ENCODE measurements at regions not wholly inside any gene's neighbourhood (a gene's known extent, or its start where the extent isn't known, plus 50 kb on each side); places are given as distances from the start of the nearest gene placed in this dataset.

DNA sequence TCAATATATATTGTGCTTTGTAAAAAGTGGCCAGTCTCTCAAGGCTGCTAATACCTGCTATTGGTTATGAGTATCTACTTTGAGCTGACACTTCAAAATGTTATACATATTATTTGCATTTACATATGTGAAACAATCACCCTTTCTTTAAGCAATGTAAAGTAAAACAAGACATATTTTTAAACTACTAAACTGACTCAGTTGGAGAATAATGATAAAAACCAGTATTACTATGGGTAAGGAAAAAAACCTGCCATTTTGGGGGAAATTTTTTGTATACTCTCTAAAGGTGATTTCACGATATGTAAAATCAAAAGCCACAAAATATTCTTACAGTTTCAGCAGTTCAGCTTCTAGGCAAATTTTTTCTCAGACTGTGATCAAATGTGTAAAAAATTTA lies 232.3 kb downstream of the PRL start:
- ChIA-PET CTCF (no interaction called here), POLR2A (no interaction called here)
- TF ChIP-seq, protein P1, sequence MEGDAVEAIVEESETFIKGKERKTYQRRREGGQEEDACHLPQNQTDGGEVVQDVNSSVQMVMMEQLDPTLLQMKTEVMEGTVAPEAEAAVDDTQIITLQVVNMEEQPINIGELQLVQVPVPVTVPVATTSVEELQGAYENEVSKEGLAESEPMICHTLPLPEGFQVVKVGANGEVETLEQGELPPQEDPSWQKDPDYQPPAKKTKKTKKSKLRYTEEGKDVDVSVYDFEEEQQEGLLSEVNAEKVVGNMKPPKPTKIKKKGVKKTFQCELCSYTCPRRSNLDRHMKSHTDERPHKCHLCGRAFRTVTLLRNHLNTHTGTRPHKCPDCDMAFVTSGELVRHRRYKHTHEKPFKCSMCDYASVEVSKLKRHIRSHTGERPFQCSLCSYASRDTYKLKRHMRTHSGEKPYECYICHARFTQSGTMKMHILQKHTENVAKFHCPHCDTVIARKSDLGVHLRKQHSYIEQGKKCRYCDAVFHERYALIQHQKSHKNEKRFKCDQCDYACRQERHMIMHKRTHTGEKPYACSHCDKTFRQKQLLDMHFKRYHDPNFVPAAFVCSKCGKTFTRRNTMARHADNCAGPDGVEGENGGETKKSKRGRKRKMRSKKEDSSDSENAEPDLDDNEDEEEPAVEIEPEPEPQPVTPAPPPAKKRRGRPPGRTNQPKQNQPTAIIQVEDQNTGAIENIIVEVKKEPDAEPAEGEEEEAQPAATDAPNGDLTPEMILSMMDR (IDR thresholded peaks at IDR 0.05; ENCODE audit: insufficient read depth, low read length, missing control alignments): no peak
- no peak for DNase-seq (ENCODE audit: low read depth, low spot score)
- H3K4me3 ChIP-seq (ENCODE audit: low read depth, low read length): no peak overlapping the region

DNA sequence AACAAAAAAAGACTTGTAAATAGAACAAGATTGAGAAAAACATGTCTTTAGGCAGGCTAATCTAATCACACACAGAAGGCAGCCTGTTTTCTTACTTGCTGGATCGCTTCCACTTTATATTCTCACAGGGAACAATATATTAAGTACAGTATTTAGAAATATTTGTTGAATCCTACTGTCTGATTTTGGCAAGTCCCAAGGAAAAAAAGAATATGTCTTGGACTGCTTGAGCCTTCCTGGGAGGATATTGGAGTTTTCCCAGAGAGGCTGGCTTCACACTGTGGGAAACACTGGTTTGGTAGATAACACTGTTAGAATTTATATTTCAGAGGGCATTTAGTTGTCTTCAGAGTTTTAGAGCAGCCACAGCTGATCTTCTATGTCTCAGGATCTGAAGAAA lies 229.7 kb downstream of the PRL start:
- POLR2A ChIA-PET: no interaction called here
- TF ChIP-seq, protein P1 (IDR thresholded peaks at IDR 0.05; ENCODE audit: insufficient read depth, low read length, missing control alignments): no peak
- CTCF ChIA-PET: interaction anchor here (1.0 kb wide), 1 partner anchor 41 kb away, joined by 3 read pairs; no protein-coding TSS in a partner anchor
- H3K4me3 ChIP-seq (ENCODE audit: low read depth, low read length): no peak overlapping the region
- no peak for DNase-seq (ENCODE audit: low read depth, low spot score)

DNA sequence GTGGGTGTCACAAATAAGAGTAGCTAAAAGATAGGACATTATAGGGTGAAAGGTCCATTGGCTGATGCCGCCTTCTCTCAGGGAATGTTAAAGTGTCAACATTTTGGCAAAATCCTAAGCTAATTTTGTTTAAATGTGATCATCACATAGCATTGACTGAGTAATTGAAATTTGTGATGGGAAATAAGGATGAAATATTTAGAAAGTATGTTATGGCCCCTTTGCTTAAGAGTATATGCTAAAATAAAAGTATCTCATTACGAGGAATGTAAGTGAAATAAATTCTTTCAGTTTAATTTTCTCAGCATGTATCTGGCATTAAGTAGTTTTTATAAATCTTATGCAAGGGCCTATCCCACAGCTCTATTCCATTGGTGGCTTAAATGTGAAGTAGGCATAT lies 229.2 kb downstream of the PRL start:
- H3K4me3 ChIP-seq (ENCODE audit: low read depth, low read length): no peak overlapping the region
- ChIA-PET CTCF (interaction anchor here (1.0 kb wide), 1 partner anchor 42 kb away, joined by 3 read pairs; no protein-coding TSS in a partner anchor), POLR2A (no interaction called here)
- DNase-seq (ENCODE audit: low read depth, low spot score): peak; percentile 41
- TF ChIP-seq, protein P1 (IDR thresholded peaks at IDR 0.05; ENCODE audit: insufficient read depth, low read length, missing control alignments): no peak

DNA sequence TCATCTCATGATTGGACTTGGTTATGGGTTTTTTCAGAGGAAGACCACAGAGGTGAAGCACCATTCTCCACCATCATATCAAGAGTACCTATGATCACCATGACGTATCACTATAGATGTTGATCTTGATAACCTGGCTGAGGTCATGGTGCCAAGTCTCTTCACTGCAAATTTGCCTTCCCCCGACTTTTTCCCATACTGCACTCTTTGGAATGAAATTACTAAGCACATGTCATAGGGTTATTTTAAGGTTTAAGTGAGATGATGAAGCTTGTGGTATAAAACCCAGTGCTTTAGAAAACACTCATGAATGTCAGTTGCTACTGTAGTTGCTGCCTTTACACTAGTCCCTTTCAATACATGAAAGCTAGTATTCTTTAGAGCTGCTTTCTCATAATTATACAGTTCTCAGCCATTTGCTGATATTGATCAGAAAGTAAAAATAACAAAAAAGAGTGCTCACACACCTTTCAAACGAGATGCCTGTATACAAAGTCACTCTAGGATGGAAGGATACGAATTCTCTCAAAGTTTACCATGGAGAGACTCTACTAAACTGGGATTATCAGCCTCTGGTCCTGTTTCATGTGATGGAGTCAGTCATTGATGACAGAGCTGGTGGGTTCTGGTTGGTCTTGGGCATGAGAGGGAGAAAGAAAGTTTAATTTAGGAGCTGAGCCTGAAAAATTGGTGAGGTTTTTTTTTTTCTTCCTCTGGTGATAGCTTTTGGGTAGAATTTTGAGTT lies 228.1 kb downstream of the PRL start:
- ChIA-PET POLR2A (no interaction called here), CTCF (no interaction called here)
- H3K4me3 ChIP-seq (ENCODE audit: low read depth, low read length): no peak overlapping the region
- no peak for DNase-seq (ENCODE audit: low read depth, low spot score)
- TF ChIP-seq, protein P1 (IDR thresholded peaks at IDR 0.05; ENCODE audit: insufficient read depth, low read length, missing control alignments): no peak

DNA sequence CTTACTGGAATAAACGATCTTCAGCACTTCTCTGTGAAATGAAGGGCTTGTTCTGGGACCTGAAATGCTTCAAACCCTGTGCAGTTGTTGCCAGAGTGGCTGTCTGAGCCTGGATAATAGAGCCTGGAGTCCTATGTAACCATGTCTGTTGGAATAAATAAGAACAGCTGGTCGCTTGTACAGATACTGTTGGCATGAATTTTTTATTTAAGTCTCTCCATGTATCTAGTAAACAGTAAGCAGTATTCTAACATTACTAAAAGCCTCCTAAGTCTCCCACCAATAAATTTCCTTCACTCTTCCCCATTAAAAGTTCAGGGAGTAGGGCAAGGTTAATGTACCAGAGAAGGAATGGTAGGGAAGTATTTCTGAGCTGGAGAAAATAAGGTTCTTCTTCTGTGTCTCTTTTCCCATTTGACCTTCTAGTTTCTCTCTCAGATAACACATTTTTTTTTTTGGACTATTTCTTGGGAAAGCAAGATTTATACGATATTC lies 227.5 kb downstream of the PRL start:
- no peak overlapping the region for H3K4me3 ChIP-seq (ENCODE audit: low read depth, low read length)
- no peak for DNase-seq (ENCODE audit: low read depth, low spot score)
- ChIA-PET POLR2A (no interaction called here), CTCF (no interaction called here)
- TF ChIP-seq, protein P1 (IDR thresholded peaks at IDR 0.05; ENCODE audit: insufficient read depth, low read length, missing control alignments): no peak

DNA sequence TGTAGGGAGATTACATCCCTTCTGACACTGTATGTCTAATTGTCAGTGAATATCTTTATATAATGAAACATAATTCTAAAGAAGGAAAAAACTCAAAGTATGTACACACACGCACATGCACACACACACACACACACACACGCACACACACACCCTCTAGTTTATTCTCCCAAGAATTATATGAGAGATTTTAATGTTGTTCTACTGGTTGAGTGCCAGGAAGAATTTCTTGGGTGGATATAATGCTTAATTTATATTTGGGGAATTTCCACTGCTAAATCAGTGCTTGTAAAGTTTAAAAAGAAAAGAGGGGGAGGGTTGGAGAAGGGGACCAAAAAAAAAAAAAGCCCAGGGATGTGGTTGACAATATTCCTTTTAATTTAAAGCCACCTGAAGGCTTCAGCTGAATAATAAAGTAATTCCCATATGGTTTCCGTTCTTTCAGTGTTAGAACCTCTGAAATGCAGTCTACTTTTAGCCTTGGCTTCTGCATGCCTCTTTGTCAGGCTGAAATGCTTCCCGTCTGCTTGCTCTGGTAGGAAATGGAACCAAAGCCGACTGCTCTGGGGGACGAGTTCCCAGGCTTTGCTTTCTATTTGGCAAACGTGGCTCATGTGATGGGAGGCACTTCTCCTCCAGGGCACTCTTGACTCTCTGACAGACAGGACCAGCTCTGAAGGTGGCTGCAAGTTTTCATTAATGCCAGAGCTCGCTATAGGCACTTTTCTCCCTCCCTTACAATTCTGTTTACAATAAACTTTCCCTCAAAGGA lies 225.4 kb downstream of the PRL start:
- TF ChIP-seq, protein P1 (IDR thresholded peaks at IDR 0.05; ENCODE audit: insufficient read depth, low read length, missing control alignments): no peak
- peak overlapping the region; percentile 30 for H3K4me3 ChIP-seq (ENCODE audit: low read depth, low read length)
- ChIA-PET CTCF (no interaction called here), POLR2A (no interaction called here)
- peak; percentile 28 for DNase-seq (ENCODE audit: low read depth, low spot score)

Data from AG04449 (cell line).